Head of caudate nucleus (tissue), 42 donors: ENCODE measurements at regions not wholly inside any gene's neighbourhood (a gene's known extent, or its start where the extent isn't known, plus 50 kb on each side); places are given as distances from the start of the nearest gene placed in this dataset.
A peak's percentile ranks its signal among the peaks of the same experiment; 100 is the strongest.
"Not testable (repeated sequence)": the region's sequence is repeated elsewhere in the genome, so short reads cannot be mapped to it uniquely, and the experiment has no call there.

Source experiments
- DNase-seq, 42 donors: peaks; one replicate each; pipeline versions ENCODE4 v3.0.0 to v3.0.0-alpha.2; 2020 to 2021; ENCODE audit warnings: mixed read lengths in 7 of 42
- intact Hi-C: fragments of 100-400 bp; cut with DNase I; formaldehyde crosslinking; loops from one replicate; pipeline ENCODE4 v1.15.0; 2022

- DNase-seq = no peak
- intact Hi-C loops = no loop called here
Measured at GRCh38 chr20:40009542-40009941, 679.5 kb downstream of the MAFB start.

GRCh38 chr20:40008177-40008576, 680.9 kb downstream of the MAFB start:
- intact Hi-C loops = no loop called here
- DNase-seq = no peak

GRCh38 chr20:40006168-40006860, 682.7 kb downstream of the MAFB start:
- intact Hi-C loops = no loop called here
- no peak for DNase-seq

- DNase-seq, intact Hi-C loops: not testable (repeated sequence)
Measured at GRCh38 chr20:40004092-40004491, 684.9 kb downstream of the MAFB start.

GRCh38 chr20:39993742-39994141, 695.3 kb downstream of the MAFB start:
- intact Hi-C loops = no loop called here
- peak in 1 of 42 donors; percentile 2 for DNase-seq

GRCh38 chr20:39990692-39991091, 698.3 kb downstream of the MAFB start:
- intact Hi-C loops = no loop called here
- no peak for DNase-seq

- no peak for DNase-seq
- intact Hi-C loops = no loop called here
Measured at GRCh38 chr20:39988991-39989390, 700.0 kb downstream of the MAFB start.

GRCh38 chr20:39986173-39986904, 702.7 kb downstream of the MAFB start:
- intact Hi-C loops = no loop called here
- peak in 13 of 42 donors; percentile 1 to 43 (median 10) for DNase-seq

GRCh38 chr20:39985271-39985827, 703.7 kb downstream of the MAFB start:
- no peak for DNase-seq
- intact Hi-C loops = no loop called here

GRCh38 chr20:39983655-39984054, 705.4 kb downstream of the MAFB start:
- intact Hi-C loops = no loop called here
- DNase-seq = no peak

GRCh38 chr20:39983183-39983582, 705.9 kb downstream of the MAFB start:
- intact Hi-C loops = no loop called here

GRCh38 chr20:39974966-39975501, 714.0 kb downstream of the MAFB start:
- intact Hi-C loops = no loop called here
- DNase-seq = no peak

More at GRCh38 chr20:39983183-39983582, 705.9 kb downstream of the MAFB start:
- DNase-seq = no peak

GRCh38 chr20:39968495-39968894, 720.5 kb downstream of the MAFB start:
- no peak for DNase-seq
- intact Hi-C loops = no loop called here

- intact Hi-C loops = no loop called here
- no peak for DNase-seq
Measured at GRCh38 chr20:39967806-39968205, 721.2 kb downstream of the MAFB start.

GRCh38 chr20:39961637-39962244, 727.3 kb downstream of the MAFB start:
- DNase-seq = no peak
- intact Hi-C loops = no loop called here

GRCh38 chr20:39960522-39961428, 728.3 kb downstream of the MAFB start:
- intact Hi-C loops = no loop called here

GRCh38 chr20:39957911-39958310, 731.1 kb downstream of the MAFB start:
- DNase-seq, intact Hi-C loops: not testable (repeated sequence)

More at GRCh38 chr20:39960522-39961428, 728.3 kb downstream of the MAFB start:
- peak in 4 of 42 donors; percentile 2 to 35 (median 9) for DNase-seq

GRCh38 chr20:39954621-39955020, 734.4 kb downstream of the MAFB start:
- intact Hi-C loops = no loop called here
- no peak for DNase-seq

- intact Hi-C loops = no loop called here
- DNase-seq = no peak
Measured at GRCh38 chr20:39946931-39947330, 742.1 kb downstream of the MAFB start.
